Neuronal stem cell (in vitro differentiated cells): ENCODE measurements at regions not wholly inside any gene's neighbourhood (a gene's known extent, or its start where the extent isn't known, plus 50 kb on each side); places are given as distances from the start of the nearest gene placed in this dataset.

Source experiments
- DNase-seq: peaks from one replicate; pipeline ENCODE4 v3.0.0-alpha.2; 2013; ENCODE audit warnings: low spot score
- H2AFZ ChIP-seq: one replicate; pipeline ENCODE4 v1.6.1; 2013; ENCODE audit warnings: mild to moderate bottlenecking, low read length, inconsistent platforms
- H2AK5ac ChIP-seq: 2 replicates; pipeline ENCODE4 v1.6.1; 2013; ENCODE audit warnings: low read depth, mild to moderate bottlenecking, inconsistent platforms, low read length, moderate library complexity, mixed read lengths
- H2BK120ac ChIP-seq: 2 replicates; pipeline ENCODE4 v1.6.1; 2013; ENCODE audit warnings: low read depth, mild to moderate bottlenecking, inconsistent platforms, low read length, moderate library complexity, mixed read lengths
- H2BK12ac ChIP-seq: one replicate; pipeline ENCODE4 v1.6.1; 2013; ENCODE audit warnings: low read length, inconsistent platforms
- H2BK15ac ChIP-seq: 2 replicates; pipeline ENCODE4 v1.6.1; 2013; ENCODE audit warnings: mild to moderate bottlenecking, low read length, inconsistent platforms, mixed read lengths
- H2BK5ac ChIP-seq: one replicate; pipeline ENCODE4 v1.6.1; 2013; ENCODE audit warnings: inconsistent platforms, mild to moderate bottlenecking, low read length, moderate library complexity
- H3K14ac ChIP-seq: one replicate; pipeline ENCODE4 v1.6.1; 2013; ENCODE audit warnings: low read length, inconsistent platforms
- H3K18ac ChIP-seq: 2 replicates; pipeline ENCODE4 v1.6.1; 2013; ENCODE audit warnings: low read length, inconsistent platforms
- H3K23ac ChIP-seq: 2 replicates; pipeline ENCODE4 v1.6.1; 2013; ENCODE audit warnings: low read depth, mild to moderate bottlenecking, mixed read lengths, low read length, inconsistent platforms; ENCODE audit not compliant: poor library complexity
- H3K27ac ChIP-seq: replicated peaks from 3 replicates; pipeline ENCODE4 v1.5.1; 2013; ENCODE audit warnings: low read length, inconsistent platforms
- H3K27me3 ChIP-seq, 3 experiments: 2 replicates each; pipeline ENCODE4 v1.6.1; 2013; ENCODE audit warnings: low read length in 3 of 3, mild to moderate bottlenecking in 2 of 3, inconsistent platforms in 1 of 3, low read depth in 1 of 3, mixed read lengths in 1 of 3, moderate library complexity in 1 of 3; ENCODE audit not compliant: control insufficient read depth in 3 of 3, insufficient read depth in 3 of 3
- H3K36me3 ChIP-seq, 2 donors: replicated peaks in 1 of 2; 2 replicates each; pipeline ENCODE4 v1.6.1; 2013; ENCODE audit warnings: low read length in 2 of 2; ENCODE audit not compliant: control insufficient read depth in 2 of 2, insufficient read depth in 2 of 2
- H3K4ac ChIP-seq: 2 replicates; pipeline ENCODE4 v1.6.1; 2013; ENCODE audit warnings: inconsistent platforms, mild to moderate bottlenecking, low read length, moderate library complexity
- H3K4me1 ChIP-seq, 2 donors: 1 replicate in 1 of 2; 2 replicates in 1 of 2; pipeline ENCODE4 v1.6.1; 2013; ENCODE audit warnings: low read length in 2 of 2, low read depth in 1 of 2; ENCODE audit not compliant: control insufficient read depth in 2 of 2, insufficient read depth in 1 of 2
- H3K4me2 ChIP-seq: one replicate; pipeline ENCODE4 v1.6.1; 2013; ENCODE audit warnings: mild to moderate bottlenecking, low read length, inconsistent platforms; ENCODE audit not compliant: insufficient read depth, poor library complexity, severe bottlenecking
- H3K4me3 ChIP-seq, 2 donors: 2 replicates each; pipeline ENCODE4 v1.5.1; 2013; ENCODE audit warnings: low read length in 2 of 2, mild to moderate bottlenecking in 2 of 2, inconsistent platforms in 1 of 2, moderate library complexity in 1 of 2
- H3K79me1 ChIP-seq: one replicate; pipeline ENCODE4 v1.6.1; 2013; ENCODE audit warnings: low read depth, mild to moderate bottlenecking, inconsistent platforms, low read length, moderate library complexity
- H3K9ac ChIP-seq: one replicate; pipeline ENCODE4 v1.6.1; 2013; ENCODE audit warnings: mild to moderate bottlenecking, low read depth, low read length, inconsistent platforms; ENCODE audit not compliant: poor library complexity
- H3K9me3 ChIP-seq, 2 donors: replicated peaks in 1 of 2; 2 replicates each; pipeline versions ENCODE3 to v1.6.1; 2013; ENCODE audit warnings: low read length in 2 of 2, mild to moderate bottlenecking in 2 of 2, inconsistent platforms in 1 of 2, low read depth in 1 of 2, mixed read lengths in 1 of 2, moderate library complexity in 1 of 2; ENCODE audit not compliant: control insufficient read depth in 2 of 2, insufficient read depth in 1 of 2
- H4K8ac ChIP-seq: one replicate; pipeline ENCODE4 v1.6.1; 2013; ENCODE audit warnings: low read depth, mild to moderate bottlenecking, inconsistent platforms, low read length, moderate library complexity
- H4K91ac ChIP-seq: one replicate; pipeline ENCODE4 v1.6.1; 2013; ENCODE audit warnings: low read length, low read depth, mild to moderate bottlenecking, inconsistent platforms; ENCODE audit not compliant: poor library complexity
- WGBS, 2 donors: extraction: QIAGEN DNeasy Blood & Tissue Kit; methylation state at CpG; one replicate each; pipeline ENCODE4 v1.1.7; 2013; ENCODE audit warnings: missing lambda C conversion rate in 2 of 2, mixed read lengths in 1 of 2; ENCODE audit not compliant: insufficient read length in 2 of 2, insufficient replicate concordance in 1 of 2; ENCODE audit errors: extremely low coverage in 2 of 2; 5-methylcytosine and 5-hydroxymethylcytosine counted together

- Histone ChIP-seq H3K27ac (no peak overlapping the region), H3K23ac (no peak overlapping the region), H2AK5ac (no peak overlapping the region), H3K14ac (no peak overlapping the region), H2AFZ (no peak overlapping the region), H4K8ac (no peak overlapping the region), H3K18ac (no peak overlapping the region), H4K91ac (no peak overlapping the region), H3K4me2 (no peak overlapping the region), H3K4ac (no peak overlapping the region), H3K9me3 (no peaks in the 10 kb centered on the region), H2BK5ac (no peak overlapping the region), H3K27me3 (no peaks in the 10 kb centered on the region), H2BK12ac (no peak overlapping the region), H3K79me1 (no peaks in the 10 kb centered on the region), H3K36me3 (no peaks in the 10 kb centered on the region), H2BK120ac (no peak overlapping the region), H2BK15ac (no peak overlapping the region), H3K4me3 (no peak overlapping the region), H3K9ac (no peak overlapping the region), H3K4me1 (peaks cover 0 to 1% of the 10 kb centered on the region in 2 donors)
- no peak for DNase-seq
- WGBS, 2 donors: no CpG with 5 or more reads among the region's 9 CpGs
Measured at GRCh38 chr12:42776396-42776795, 186.8 kb upstream of the PRICKLE1 start.

GRCh38 chr12:42774238-42774637 is 184.7 kb upstream of the PRICKLE1 start:
- Histone ChIP-seq H3K23ac (no peak overlapping the region), H3K4me2 (no peak overlapping the region), H2AFZ (no peak overlapping the region), H3K14ac (no peak overlapping the region), H3K27me3 (no peaks in the 10 kb centered on the region), H3K4me3 (no peak overlapping the region), H3K9ac (no peak overlapping the region), H3K18ac (no peak overlapping the region), H4K91ac (no peak overlapping the region), H3K4ac (no peak overlapping the region), H2AK5ac (no peak overlapping the region), H2BK15ac (no peak overlapping the region), H2BK5ac (no peak overlapping the region), H3K27ac (no peak overlapping the region), H2BK12ac (no peak overlapping the region), H3K79me1 (no peaks in the 10 kb centered on the region), H3K9me3 (no peaks in the 10 kb centered on the region), H4K8ac (no peak overlapping the region), H3K36me3 (no peaks in the 10 kb centered on the region), H2BK120ac (no peak overlapping the region), H3K4me1 (no peaks in the 10 kb centered on the region)
- no CpG with 5 or more reads among the region's 3 CpGs for WGBS, 2 donors
- DNase-seq: no peak

GRCh38 chr12:42770261-42770660 is 180.7 kb upstream of the PRICKLE1 start:
- Histone ChIP-seq H3K18ac (no peak overlapping the region), H3K27me3 (no peaks in the 10 kb centered on the region), H2AK5ac (no peak overlapping the region), H3K36me3 (no peaks in the 10 kb centered on the region), H4K91ac (no peak overlapping the region), H2AFZ (no peak overlapping the region), H3K14ac (no peak overlapping the region), H3K79me1 (no peaks in the 10 kb centered on the region), H3K23ac (no peak overlapping the region), H3K4me1 (no peaks in the 10 kb centered on the region), H3K27ac (no peak overlapping the region), H2BK5ac (no peak overlapping the region), H3K4me3 (no peak overlapping the region), H4K8ac (no peak overlapping the region), H2BK12ac (no peak overlapping the region), H2BK120ac (no peak overlapping the region), H3K9me3 (no peaks in the 10 kb centered on the region), H3K4ac (no peak overlapping the region), H3K4me2 (no peak overlapping the region), H2BK15ac (no peak overlapping the region), H3K9ac (no peak overlapping the region)
- no peak for DNase-seq
- WGBS, 2 donors: no CpG with 5 or more reads among the region's 3 CpGs

DNA sequence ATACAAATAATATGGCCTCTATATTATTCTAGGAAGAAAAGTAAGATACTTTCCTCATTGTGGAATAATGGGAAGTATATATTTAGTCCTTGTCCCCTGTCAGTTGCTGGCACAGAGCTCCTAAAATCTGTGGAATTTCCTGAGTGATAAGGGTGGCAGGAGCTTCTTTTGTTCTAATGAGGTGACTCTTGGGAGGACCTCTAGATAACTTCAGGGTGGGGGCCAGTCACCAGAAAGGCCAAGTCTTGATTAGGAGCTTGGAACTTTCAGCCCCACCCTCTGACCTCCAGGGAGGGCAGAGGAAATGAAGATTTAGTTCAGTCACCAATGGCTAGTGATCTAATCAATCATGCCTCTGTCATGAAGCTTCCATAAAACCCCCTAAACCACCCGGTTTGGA is 179.9 kb upstream of the PRICKLE1 start:
- WGBS, 2 donors: no CpG with 5 or more reads among the region's 1 CpG
- Histone ChIP-seq H3K18ac (no peak overlapping the region), H2BK15ac (no peak overlapping the region), H3K14ac (no peak overlapping the region), H3K27me3 (no peaks in the 10 kb centered on the region), H2BK12ac (no peak overlapping the region), H3K4me2 (no peak overlapping the region), H3K79me1 (no peaks in the 10 kb centered on the region), H3K4me3 (no peak overlapping the region), H2AFZ (no peak overlapping the region), H3K27ac (no peak overlapping the region), H4K91ac (no peak overlapping the region), H3K36me3 (no peaks in the 10 kb centered on the region), H4K8ac (no peak overlapping the region), H3K4me1 (no peaks in the 10 kb centered on the region), H3K9ac (no peak overlapping the region), H2BK5ac (no peak overlapping the region), H3K23ac (no peak overlapping the region), H3K9me3 (no peaks in the 10 kb centered on the region), H2AK5ac (no peak overlapping the region), H2BK120ac (no peak overlapping the region), H3K4ac (no peak overlapping the region)
- DNase-seq: no peak
